ENCODE measurements at regions not wholly inside any gene's neighbourhood (a gene's known extent, or its start where the extent isn't known, plus 50 kb on each side); places are given as distances from the start of the nearest gene placed in this dataset.

DNA sequence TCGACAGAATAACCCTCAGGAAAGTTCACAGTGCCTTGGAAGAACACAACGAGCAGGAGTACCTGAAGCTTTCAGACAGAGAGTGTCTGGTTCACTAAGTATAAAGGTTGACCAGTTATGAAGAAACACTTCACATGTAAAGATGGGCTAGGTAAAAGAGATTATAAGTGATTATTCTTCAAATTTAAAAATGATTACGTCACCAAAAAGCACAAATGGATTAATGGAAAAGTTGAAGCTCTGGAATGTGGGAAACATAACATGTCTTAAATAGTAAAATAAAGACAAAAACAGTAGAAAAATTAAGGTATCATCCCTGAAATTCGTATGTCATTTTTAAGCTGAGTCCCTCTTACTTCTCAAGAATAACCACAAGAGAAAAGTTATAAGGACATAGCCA is 643.9 kb upstream of the KLF12 start:
- H3K27me3 ChIP-seq (replicated peaks; ENCODE audit: insufficient read depth, low read depth, low read length, poor library complexity), result no peaks in the 10 kb centered on the region
- CTCF ChIA-PET, result no interaction called here
- intact Hi-C loops (cut with micrococcal nuclease; ENCODE audit: unreplicated experiment), result no loop called here
- no peak overlapping the region for H3K4me3 ChIP-seq (ENCODE audit: low read depth, low read length, poor library complexity, severe bottlenecking)
- H3K36me3 ChIP-seq (ENCODE audit: insufficient read depth, low read length, poor library complexity, severe bottlenecking), result no peaks in the 10 kb centered on the region
- TF ChIP-seq CTCF (conservative IDR thresholded peaks at IDR 0.05; ENCODE audit: low read depth, low read length) (no peak), EZH2 (IDR thresholded peaks at IDR 0.05; ENCODE audit: borderline replicate concordance, low read depth, low read length, poor library complexity, severe bottlenecking) (no peak)
- POLR2A ChIA-PET (ENCODE audit: low non-redundant PET), result no interaction called here
- H3K4me1 ChIP-seq (ENCODE audit: insufficient read depth, low read length, poor library complexity, severe bottlenecking), result no peaks in the 10 kb centered on the region
- DNase-seq (ENCODE audit: low spot score), result no peak
- no TSS peak for BruUV-seq (replicated peaks)
- no peak overlapping the region for H3K27ac ChIP-seq (ENCODE audit: low read depth, low read length, poor library complexity, severe bottlenecking)
- H3K9me3 ChIP-seq (ENCODE audit: low read depth, low read length, poor library complexity, severe bottlenecking), result no peaks in the 10 kb centered on the region

DNA sequence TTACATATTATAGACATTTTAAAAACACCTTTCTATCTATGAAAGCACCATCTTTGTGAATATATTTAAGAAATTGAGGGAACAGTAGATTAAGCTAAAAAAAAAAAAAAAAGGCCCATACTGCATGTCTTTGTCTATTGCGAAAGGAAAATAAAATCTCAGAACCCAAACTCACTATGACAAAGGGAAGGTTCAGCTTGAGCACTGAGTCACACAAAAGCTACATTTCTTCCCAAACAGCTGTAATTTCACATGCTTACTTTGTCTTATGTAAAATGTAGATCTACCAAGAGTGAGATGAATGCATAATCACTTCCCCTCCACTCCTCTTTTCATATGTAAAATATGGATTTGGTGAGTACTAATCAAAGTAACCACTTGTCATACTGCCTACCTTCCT is 640.1 kb upstream of the KLF12 start:
- no peaks in the 10 kb centered on the region for H3K27me3 ChIP-seq (replicated peaks; ENCODE audit: insufficient read depth, low read depth, low read length, poor library complexity)
- ChIA-PET CTCF (no interaction called here), POLR2A (ENCODE audit: low non-redundant PET) (no interaction called here)
- no peak overlapping the region for H3K27ac ChIP-seq (ENCODE audit: low read depth, low read length, poor library complexity, severe bottlenecking)
- no peaks in the 10 kb centered on the region for H3K36me3 ChIP-seq (ENCODE audit: insufficient read depth, low read length, poor library complexity, severe bottlenecking)
- no peak overlapping the region for H3K4me3 ChIP-seq (ENCODE audit: low read depth, low read length, poor library complexity, severe bottlenecking)
- no TSS peak for BruUV-seq (replicated peaks)
- H3K4me1 ChIP-seq (ENCODE audit: insufficient read depth, low read length, poor library complexity, severe bottlenecking), result no peaks in the 10 kb centered on the region
- H3K9me3 ChIP-seq (ENCODE audit: low read depth, low read length, poor library complexity, severe bottlenecking), result no peaks in the 10 kb centered on the region
- intact Hi-C loops (cut with micrococcal nuclease; ENCODE audit: unreplicated experiment), result no loop called here
- TF ChIP-seq CTCF (conservative IDR thresholded peaks at IDR 0.05; ENCODE audit: low read depth, low read length), result no peak
- TF ChIP-seq EZH2 (IDR thresholded peaks at IDR 0.05; ENCODE audit: borderline replicate concordance, low read depth, low read length, poor library complexity, severe bottlenecking), result no peak
- no peak for DNase-seq (ENCODE audit: low spot score)

DNA sequence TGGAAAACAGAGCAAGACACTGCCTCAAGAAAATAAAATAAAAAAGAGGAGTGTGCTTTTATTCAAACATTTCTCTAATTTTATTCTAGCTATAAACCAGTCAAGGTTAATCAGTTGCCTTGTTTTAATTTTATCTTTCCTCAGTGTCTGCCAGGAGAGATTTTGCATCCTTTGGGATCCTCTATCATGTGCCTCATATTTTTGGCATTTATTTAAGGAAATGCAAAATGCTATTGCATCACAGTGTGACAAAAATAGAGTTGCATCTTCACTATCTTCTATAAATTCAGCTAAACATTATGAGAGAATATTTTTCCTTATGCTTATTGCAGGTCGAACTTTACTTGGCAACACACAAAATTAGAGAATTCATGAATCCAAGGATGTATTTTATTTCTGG is 639.0 kb upstream of the KLF12 start:
- Histone ChIP-seq H3K36me3 (ENCODE audit: insufficient read depth, low read length, poor library complexity, severe bottlenecking) (no peaks in the 10 kb centered on the region), H3K27ac (ENCODE audit: low read depth, low read length, poor library complexity, severe bottlenecking) (no peak overlapping the region), H3K4me3 (ENCODE audit: low read depth, low read length, poor library complexity, severe bottlenecking) (no peak overlapping the region), H3K9me3 (ENCODE audit: low read depth, low read length, poor library complexity, severe bottlenecking) (no peaks in the 10 kb centered on the region), H3K4me1 (ENCODE audit: insufficient read depth, low read length, poor library complexity, severe bottlenecking) (no peaks in the 10 kb centered on the region), H3K27me3 (replicated peaks; ENCODE audit: insufficient read depth, low read depth, low read length, poor library complexity) (no peaks in the 10 kb centered on the region)
- TF ChIP-seq EZH2 (IDR thresholded peaks at IDR 0.05; ENCODE audit: borderline replicate concordance, low read depth, low read length, poor library complexity, severe bottlenecking) (no peak), CTCF (conservative IDR thresholded peaks at IDR 0.05; ENCODE audit: low read depth, low read length) (no peak)
- ChIA-PET POLR2A (ENCODE audit: low non-redundant PET) (no interaction called here), CTCF (no interaction called here)
- DNase-seq (ENCODE audit: low spot score), result no peak
- BruUV-seq (replicated peaks), result no TSS peak
- intact Hi-C loops (cut with micrococcal nuclease; ENCODE audit: unreplicated experiment), result no loop called here
